Parathyroid adenoma (tissue), 2 donors: ENCODE measurements at regions not wholly inside any gene's neighbourhood (a gene's known extent, or its start where the extent isn't known, plus 50 kb on each side); places are given as distances from the start of the nearest gene placed in this dataset.
"Not testable (repeated sequence)": the region's sequence is repeated elsewhere in the genome, so short reads cannot be mapped to it uniquely, and the experiment has no call there.

Source experiments
- H2AFZ ChIP-seq: fragments of 300-600 bp; sonication (generic); one replicate; pipeline ENCODE4 v1.7.0; 2017; ENCODE audit warnings: antibody characterized with exemption, mild to moderate bottlenecking
- H3K27ac ChIP-seq: fragments of 300-600 bp; sonication (generic); one replicate; pipeline ENCODE4 v1.7.0; 2017
- H3K27me3 ChIP-seq: fragments of 300-600 bp; sonication (generic); one replicate; pipeline ENCODE4 v1.7.0; 2017; ENCODE audit warnings: low read length; ENCODE audit not compliant: control insufficient read depth, insufficient read depth
- H3K36me3 ChIP-seq: fragments of 300-600 bp; sonication (generic); one replicate; pipeline ENCODE4 v1.7.0; 2017; ENCODE audit warnings: low read length; ENCODE audit not compliant: control insufficient read depth, insufficient read depth
- H3K4me1 ChIP-seq: fragments of 300-600 bp; sonication (generic); one replicate; pipeline ENCODE4 v1.7.0; 2017; ENCODE audit warnings: control low read depth
- H3K4me2 ChIP-seq: fragments of 300-600 bp; sonication (generic); one replicate; pipeline ENCODE4 v1.7.0; 2017; ENCODE audit warnings: low read length
- H3K4me3 ChIP-seq: fragments of 300-600 bp; sonication (generic); one replicate; pipeline ENCODE4 v1.7.0; 2017; ENCODE audit warnings: low read depth, low read length
- H3K79me2 ChIP-seq: fragments of 300-600 bp; sonication (generic); one replicate; pipeline ENCODE4 v1.7.0; 2017; ENCODE audit warnings: control low read depth
- H3K9ac ChIP-seq: fragments of 300-600 bp; sonication (generic); one replicate; pipeline ENCODE4 v1.7.0; 2017; ENCODE audit warnings: mild to moderate bottlenecking
- H3K9me3 ChIP-seq: fragments of 300-600 bp; sonication (generic); one replicate; pipeline ENCODE4 v1.7.0; 2017; ENCODE audit warnings: low read length; ENCODE audit not compliant: control insufficient read depth
- TF ChIP-seq, protein P1 (sequence below): fragments of 300-600 bp; sonication (generic); IDR thresholded peaks from one replicate; pipeline ENCODE4 v1.7.0; 2017; ENCODE audit warnings: antibody characterized with exemption, mild to moderate bottlenecking
- donor health status: primary hyperparathyroidism.

GRCh38 chr14:48229091-48229490, 553.7 kb upstream of the MDGA2 start:
- H3K27ac ChIP-seq: no peak overlapping the region
- TF ChIP-seq, protein P1, sequence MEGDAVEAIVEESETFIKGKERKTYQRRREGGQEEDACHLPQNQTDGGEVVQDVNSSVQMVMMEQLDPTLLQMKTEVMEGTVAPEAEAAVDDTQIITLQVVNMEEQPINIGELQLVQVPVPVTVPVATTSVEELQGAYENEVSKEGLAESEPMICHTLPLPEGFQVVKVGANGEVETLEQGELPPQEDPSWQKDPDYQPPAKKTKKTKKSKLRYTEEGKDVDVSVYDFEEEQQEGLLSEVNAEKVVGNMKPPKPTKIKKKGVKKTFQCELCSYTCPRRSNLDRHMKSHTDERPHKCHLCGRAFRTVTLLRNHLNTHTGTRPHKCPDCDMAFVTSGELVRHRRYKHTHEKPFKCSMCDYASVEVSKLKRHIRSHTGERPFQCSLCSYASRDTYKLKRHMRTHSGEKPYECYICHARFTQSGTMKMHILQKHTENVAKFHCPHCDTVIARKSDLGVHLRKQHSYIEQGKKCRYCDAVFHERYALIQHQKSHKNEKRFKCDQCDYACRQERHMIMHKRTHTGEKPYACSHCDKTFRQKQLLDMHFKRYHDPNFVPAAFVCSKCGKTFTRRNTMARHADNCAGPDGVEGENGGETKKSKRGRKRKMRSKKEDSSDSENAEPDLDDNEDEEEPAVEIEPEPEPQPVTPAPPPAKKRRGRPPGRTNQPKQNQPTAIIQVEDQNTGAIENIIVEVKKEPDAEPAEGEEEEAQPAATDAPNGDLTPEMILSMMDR: no peak
- no peaks in the 10 kb centered on the region for H3K36me3 ChIP-seq
- no peak overlapping the region for H3K4me2 ChIP-seq
- H2AFZ ChIP-seq: no peak overlapping the region
- no peaks in the 10 kb centered on the region for H3K9me3 ChIP-seq
- H3K4me3 ChIP-seq: no peak overlapping the region
- no peaks in the 10 kb centered on the region for H3K4me1 ChIP-seq
- no peaks in the 10 kb centered on the region for H3K27me3 ChIP-seq
- no peak overlapping the region for H3K9ac ChIP-seq
- H3K79me2 ChIP-seq: no peaks in the 10 kb centered on the region

- no peaks in the 10 kb centered on the region for H3K9me3 ChIP-seq
- H2AFZ ChIP-seq: no peak overlapping the region
- H3K9ac ChIP-seq: no peak overlapping the region
- TF ChIP-seq, protein P1: no peak
- no peaks in the 10 kb centered on the region for H3K79me2 ChIP-seq
- H3K4me1 ChIP-seq: no peaks in the 10 kb centered on the region
- no peaks in the 10 kb centered on the region for H3K27me3 ChIP-seq
- no peak overlapping the region for H3K4me3 ChIP-seq
- H3K27ac ChIP-seq: no peak overlapping the region
- no peak overlapping the region for H3K4me2 ChIP-seq
- no peaks in the 10 kb centered on the region for H3K36me3 ChIP-seq
Observed at GRCh38 chr14:48193893-48194292, 518.5 kb upstream of the MDGA2 start.

DNA sequence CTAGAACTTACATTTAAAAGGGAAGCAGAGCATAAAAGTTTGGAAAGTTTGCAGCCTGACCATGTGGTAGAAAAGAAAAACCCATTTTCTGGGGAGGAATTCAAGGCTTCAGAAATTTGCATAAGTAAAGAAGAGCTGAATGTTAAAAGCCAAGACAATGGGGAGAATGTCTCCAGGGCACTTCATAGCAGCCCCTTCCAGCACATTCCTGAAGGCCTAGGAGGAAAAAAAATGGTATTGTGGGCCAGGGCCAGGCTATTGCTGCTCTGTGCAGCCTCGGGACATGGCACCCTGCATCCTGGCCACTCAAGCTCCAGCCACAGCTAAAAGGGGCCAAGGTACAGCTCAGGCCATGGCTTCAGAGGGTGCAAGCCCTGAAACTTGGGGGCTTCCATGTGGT, 474.2 kb upstream of the MDGA2 start:
- H3K4me1 ChIP-seq, H3K27me3 ChIP-seq, H3K4me3 ChIP-seq, H3K36me3 ChIP-seq, H3K9ac ChIP-seq, H3K79me2 ChIP-seq, H2AFZ ChIP-seq, H3K27ac ChIP-seq, H3K9me3 ChIP-seq, H3K4me2 ChIP-seq: not testable (repeated sequence)

DNA sequence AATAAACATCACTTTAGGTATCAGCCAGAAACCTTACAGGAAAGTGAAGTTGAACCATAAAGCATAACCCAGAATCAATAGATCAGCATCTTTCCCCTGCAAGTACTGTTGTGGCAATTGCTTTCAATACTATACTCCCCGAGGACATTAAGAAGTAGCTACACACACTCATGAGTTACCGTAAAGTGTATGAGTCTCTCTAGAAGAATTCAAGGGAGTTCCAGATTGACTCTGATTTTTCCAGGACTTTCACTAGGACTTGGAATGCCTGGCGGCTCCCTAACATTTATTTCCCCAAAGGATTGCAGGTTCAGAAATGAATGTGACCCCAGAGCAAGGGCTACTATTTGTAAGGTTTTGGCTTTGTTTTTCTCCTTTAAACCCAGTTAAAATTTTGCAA, 465.4 kb upstream of the MDGA2 start:
- no peak overlapping the region for H3K9ac ChIP-seq
- TF ChIP-seq, protein P1: no peak
- no peaks in the 10 kb centered on the region for H3K36me3 ChIP-seq

DNA sequence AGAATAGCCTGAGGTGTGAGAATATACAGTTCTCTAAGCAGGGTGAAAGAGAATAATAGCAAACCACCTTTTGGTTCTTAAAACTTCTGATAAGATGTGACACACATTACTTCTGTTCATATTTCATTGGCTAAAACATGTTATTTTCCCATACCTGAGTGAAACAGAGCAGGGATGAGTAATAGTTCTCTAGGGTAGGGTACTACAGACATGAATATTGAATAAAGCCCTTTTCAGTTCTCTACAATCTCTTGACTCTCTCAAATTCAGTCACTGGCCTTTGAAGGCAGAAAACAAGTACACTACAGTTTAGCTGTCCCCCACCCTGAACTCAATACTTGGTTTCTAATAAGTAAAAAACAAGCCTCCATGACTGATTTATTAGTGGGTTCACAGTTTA, 454.1 kb upstream of the MDGA2 start:
- Histone ChIP-seq H3K27me3 (no peaks in the 10 kb centered on the region), H3K9me3 (no peaks in the 10 kb centered on the region), H3K27ac (no peak overlapping the region), H2AFZ (no peak overlapping the region), H3K4me3 (no peak overlapping the region), H3K9ac (no peak overlapping the region), H3K79me2 (no peaks in the 10 kb centered on the region), H3K36me3 (no peaks in the 10 kb centered on the region), H3K4me1 (no peaks in the 10 kb centered on the region), H3K4me2 (no peak overlapping the region)
- TF ChIP-seq, protein P1: no peak

More for the DNA sequence above, 465.4 kb upstream of the MDGA2 start:
- Histone ChIP-seq H3K27ac (no peak overlapping the region), H3K4me1 (no peaks in the 10 kb centered on the region), H3K9me3 (no peaks in the 10 kb centered on the region), H3K4me3 (no peak overlapping the region), H2AFZ (no peak overlapping the region), H3K79me2 (no peaks in the 10 kb centered on the region), H3K27me3 (no peaks in the 10 kb centered on the region), H3K4me2 (no peak overlapping the region)
